HUES6 (cell line): ENCODE measurements at regions not wholly inside any gene's neighbourhood (a gene's known extent, or its start where the extent isn't known, plus 50 kb on each side); places are given as distances from the start of the nearest gene placed in this dataset.

Experiments
- H3K27ac ChIP-seq: 2 replicates; pipeline ENCODE4 v1.7.0; 2013; ENCODE audit warnings: low read depth, mild to moderate bottlenecking, low read length, inconsistent platforms
- H3K27me3 ChIP-seq: 2 replicates; pipeline ENCODE4 v1.6.1; 2013; ENCODE audit warnings: low read length; ENCODE audit not compliant: control insufficient read depth, insufficient read depth
- H3K36me3 ChIP-seq: 2 replicates; pipeline ENCODE4 v1.6.1; 2013; ENCODE audit warnings: low read length; ENCODE audit not compliant: control insufficient read depth, insufficient read depth
- H3K4me1 ChIP-seq: 2 replicates; pipeline ENCODE4 v1.6.1; 2013; ENCODE audit warnings: low read length; ENCODE audit not compliant: control insufficient read depth, insufficient read depth
- H3K4me3 ChIP-seq: 2 replicates; pipeline ENCODE4 v1.5.1; 2013; ENCODE audit warnings: low read depth, low read length
- H3K9ac ChIP-seq: one replicate; pipeline ENCODE4 v1.6.1; 2013; ENCODE audit warnings: mild to moderate bottlenecking, low read length
- H3K9me3 ChIP-seq: 2 replicates; pipeline ENCODE4 v1.6.1; 2013; ENCODE audit warnings: low read depth, low read length; ENCODE audit not compliant: control insufficient read depth, insufficient read depth

DNA sequence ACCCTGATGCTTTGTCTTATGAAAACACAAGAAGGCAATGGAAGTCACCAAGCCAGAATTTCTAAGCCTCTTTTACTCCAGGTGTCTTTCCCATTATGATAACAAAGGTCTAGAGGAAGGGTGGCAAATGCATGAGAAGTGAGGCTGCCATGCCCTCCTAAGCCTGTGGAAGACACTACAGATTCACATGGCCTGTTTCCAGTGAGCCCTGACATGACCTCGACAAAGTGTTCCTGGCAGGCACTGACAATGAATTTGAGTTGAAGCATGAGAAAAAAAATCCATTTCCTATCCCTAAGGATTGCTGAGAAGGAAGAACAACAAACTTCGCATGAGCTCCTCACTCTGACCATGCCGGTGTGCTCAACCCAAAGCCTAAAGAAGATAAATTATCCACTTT is 268.0 kb downstream of the HTR7 start:
- H3K27me3 ChIP-seq: no peaks in the 10 kb centered on the region
- H3K9me3 ChIP-seq: no peaks in the 10 kb centered on the region
- no peak overlapping the region for H3K27ac ChIP-seq
- peaks cover 13% of the 10 kb centered on the region; the same call in 1 of the 2 replicates for H3K4me1 ChIP-seq
- no peaks in the 10 kb centered on the region for H3K36me3 ChIP-seq
- no peak overlapping the region for H3K9ac ChIP-seq
- H3K4me3 ChIP-seq: no peak overlapping the region

DNA sequence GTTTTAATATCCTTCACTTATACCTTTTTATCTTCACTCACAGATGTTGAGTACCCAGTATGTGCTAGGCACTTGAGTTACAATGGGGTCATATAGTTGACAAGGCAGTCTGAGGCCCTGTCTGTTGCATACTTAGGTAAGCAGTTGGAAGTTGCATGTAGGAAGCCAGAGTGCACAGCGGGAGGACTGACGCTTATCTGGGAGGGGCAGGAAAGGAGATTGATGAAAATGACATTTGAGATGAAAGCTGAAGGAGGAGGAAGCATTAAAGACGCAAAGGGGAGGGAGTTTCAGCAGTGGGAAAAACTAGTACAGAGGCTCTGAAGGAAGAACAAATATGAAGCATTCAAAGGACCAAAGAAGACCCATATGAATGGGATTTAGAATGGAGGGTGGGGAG is 266.2 kb downstream of the HTR7 start:
- H3K27me3 ChIP-seq: no peaks in the 10 kb centered on the region
- peaks cover 13% of the 10 kb centered on the region; the same call in 1 of the 2 replicates for H3K4me1 ChIP-seq
- no peaks in the 10 kb centered on the region for H3K36me3 ChIP-seq
- H3K9me3 ChIP-seq: no peaks in the 10 kb centered on the region
- no peak overlapping the region for H3K9ac ChIP-seq
- no peak overlapping the region for H3K4me3 ChIP-seq
- H3K27ac ChIP-seq: no peak overlapping the region

DNA sequence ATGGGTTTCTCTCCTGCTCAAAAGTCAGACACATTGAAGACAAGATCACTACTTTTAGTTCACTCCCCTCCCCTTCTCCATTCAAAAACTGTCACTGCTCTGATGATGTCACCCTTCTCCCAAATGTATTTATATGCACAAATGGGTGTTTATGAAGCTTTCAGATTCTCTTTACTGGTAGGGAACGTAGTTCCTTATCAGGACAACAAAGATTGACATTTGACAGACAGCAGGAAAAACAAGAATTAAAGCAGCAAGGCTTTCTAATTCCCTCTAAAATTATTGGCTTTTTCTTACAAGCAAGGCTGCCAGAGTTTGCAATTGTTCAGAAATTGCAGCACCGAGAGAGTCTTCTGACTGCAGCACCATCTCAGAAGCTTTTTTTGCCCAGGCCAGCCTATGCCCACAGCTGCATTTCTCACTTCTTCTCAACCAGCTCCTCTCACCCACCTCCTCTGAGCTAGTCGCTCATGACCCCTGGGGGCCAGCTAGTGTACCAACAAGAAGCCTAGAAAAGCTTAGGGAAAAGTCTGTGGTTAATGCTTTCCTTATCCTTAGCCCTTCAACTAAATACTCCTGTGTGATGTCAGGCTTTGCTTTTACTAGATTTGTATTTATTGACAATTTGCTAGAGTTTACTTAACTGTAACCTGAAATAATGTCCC is 265.1 kb downstream of the HTR7 start:
- peaks cover 13% of the 10 kb centered on the region; the same call in 1 of the 2 replicates for H3K4me1 ChIP-seq
- H3K4me3 ChIP-seq: no peak overlapping the region
- H3K27ac ChIP-seq: no peak overlapping the region
- no peaks in the 10 kb centered on the region for H3K36me3 ChIP-seq
- no peaks in the 10 kb centered on the region for H3K9me3 ChIP-seq
- no peaks in the 10 kb centered on the region for H3K27me3 ChIP-seq
- no peak overlapping the region for H3K9ac ChIP-seq

DNA sequence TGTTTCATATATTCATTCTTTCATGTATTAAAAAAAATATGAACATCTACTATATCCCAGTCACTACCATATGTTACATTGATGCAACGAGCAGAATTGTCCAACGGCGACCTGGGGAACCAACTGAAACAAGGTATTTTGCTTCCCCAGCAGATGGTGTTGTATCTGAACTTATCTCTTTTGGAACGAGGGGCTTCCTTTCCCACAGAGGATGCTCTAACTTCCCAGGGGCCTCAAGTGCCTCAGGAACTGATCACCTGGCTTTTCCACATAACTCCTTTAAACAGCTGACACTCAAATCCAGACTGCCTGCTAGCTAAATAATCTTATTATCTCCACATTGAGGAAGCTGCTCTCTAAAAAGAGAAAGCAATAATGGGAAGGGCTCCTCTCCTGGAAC is 259.3 kb downstream of the HTR7 start:
- H3K4me1 ChIP-seq: no peaks in the 10 kb centered on the region
- H3K9ac ChIP-seq: no peak overlapping the region
- no peak overlapping the region for H3K4me3 ChIP-seq
- H3K27me3 ChIP-seq: no peaks in the 10 kb centered on the region
- no peaks in the 10 kb centered on the region for H3K36me3 ChIP-seq
- H3K27ac ChIP-seq: no peak overlapping the region
- peaks cover 15% of the 10 kb centered on the region; the same call in 1 of the 2 replicates for H3K9me3 ChIP-seq

DNA sequence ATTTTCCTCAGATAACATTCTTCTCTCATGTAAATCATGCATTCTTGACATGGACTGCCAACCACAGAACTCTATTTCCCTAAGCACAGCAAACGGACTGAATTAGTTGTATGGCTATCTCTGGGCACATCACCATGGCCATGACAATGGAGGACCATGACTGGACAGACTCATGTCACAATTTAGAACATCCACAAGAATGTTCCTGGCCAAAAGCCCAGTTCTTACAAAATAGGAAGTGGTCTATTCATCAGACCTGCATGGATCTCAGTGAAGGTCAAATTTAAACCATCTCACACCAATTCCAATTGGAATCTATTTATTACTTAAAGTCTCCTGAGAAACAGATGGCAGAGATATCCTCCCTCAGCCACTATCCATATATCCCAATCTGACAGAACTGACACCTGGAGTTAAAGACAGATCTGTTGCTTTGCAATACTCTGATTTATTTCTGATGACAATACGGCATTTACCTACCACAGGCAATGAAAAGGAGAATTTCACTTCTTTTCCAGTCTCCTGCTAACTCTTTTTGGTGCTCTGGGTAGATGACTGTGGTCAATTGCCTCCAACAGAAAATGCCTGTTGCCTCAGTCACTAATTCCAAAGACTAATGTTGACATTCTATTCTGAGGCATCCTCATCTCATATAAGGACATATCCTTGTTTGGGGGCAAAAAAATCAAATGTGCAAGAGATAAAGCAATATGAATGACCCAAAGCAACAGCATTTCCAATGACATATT is 254.8 kb downstream of the HTR7 start:
- no peaks in the 10 kb centered on the region for H3K27me3 ChIP-seq
- H3K36me3 ChIP-seq: no peaks in the 10 kb centered on the region
- H3K4me3 ChIP-seq: no peak overlapping the region
- no peak overlapping the region for H3K9ac ChIP-seq
- H3K9me3 ChIP-seq: peaks cover 15% of the 10 kb centered on the region; the same call in 1 of the 2 replicates
- no peaks in the 10 kb centered on the region for H3K4me1 ChIP-seq
- H3K27ac ChIP-seq: no peak overlapping the region

DNA sequence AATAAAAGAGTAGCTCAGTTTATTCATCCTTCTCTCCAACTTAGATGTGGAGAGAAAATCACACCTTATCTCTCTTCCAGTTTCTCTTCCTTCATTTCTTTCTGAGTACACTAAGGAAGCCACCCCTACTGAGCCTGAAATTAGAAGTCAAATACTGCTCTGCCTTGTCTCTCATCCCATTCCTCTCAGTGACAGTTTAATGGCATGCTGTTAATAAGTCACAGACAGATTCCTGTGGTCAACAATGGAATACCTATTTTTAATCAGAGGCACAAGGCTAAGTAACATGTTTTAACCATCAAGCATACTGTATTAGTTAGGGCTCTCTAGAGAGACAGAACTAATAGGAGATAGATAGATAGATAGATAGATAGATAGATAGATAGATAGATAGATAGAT is 253.2 kb downstream of the HTR7 start:
- no peak overlapping the region for H3K27ac ChIP-seq
- no peaks in the 10 kb centered on the region for H3K36me3 ChIP-seq
- no peaks in the 10 kb centered on the region for H3K27me3 ChIP-seq
- H3K9ac ChIP-seq: no peak overlapping the region
- peaks cover 15% of the 10 kb centered on the region; the same call in 1 of the 2 replicates for H3K9me3 ChIP-seq
- H3K4me1 ChIP-seq: no peaks in the 10 kb centered on the region
- no peak overlapping the region for H3K4me3 ChIP-seq

DNA sequence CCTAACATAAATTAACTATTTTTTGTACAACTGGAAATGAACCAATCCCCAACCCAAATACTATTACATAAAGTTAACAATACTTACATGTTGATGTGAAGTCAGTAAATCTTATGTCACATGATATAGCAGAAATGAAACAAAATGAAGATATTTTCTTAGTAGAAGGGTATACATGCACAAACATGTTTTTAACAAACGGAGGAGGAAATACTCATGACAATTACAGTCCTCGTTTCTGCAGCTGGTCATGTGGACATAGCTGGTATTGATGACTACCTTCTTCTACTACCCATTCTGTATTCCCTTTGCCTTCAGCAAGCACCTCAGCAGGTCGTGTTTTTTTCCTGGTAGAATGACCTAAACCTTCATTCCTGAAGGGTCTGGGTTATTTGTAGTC is 252.3 kb downstream of the HTR7 start:
- Histone ChIP-seq H3K9ac (no peak overlapping the region), H3K27ac (no peak overlapping the region), H3K9me3 (peaks cover 11% of the 10 kb centered on the region; the same call in 1 of the 2 replicates)

DNA sequence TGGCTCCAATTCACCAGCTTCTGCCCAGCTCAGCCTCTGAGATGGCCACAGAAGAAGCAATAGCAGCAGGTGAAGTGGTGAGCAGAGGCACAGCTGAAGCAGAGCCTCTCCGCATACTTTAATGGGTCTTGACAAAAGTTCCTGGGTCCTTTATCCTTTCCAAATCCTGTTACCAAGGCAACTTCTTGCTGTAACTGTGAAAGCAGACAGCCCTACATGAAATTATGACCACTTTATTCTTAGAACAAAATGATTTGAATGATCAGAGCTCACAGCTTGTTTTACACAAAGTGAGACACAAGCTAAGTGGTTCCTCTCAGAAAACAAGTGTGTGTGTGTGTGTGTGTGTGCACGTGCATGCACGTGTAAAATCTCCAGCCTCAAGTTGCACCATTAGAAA is 245.6 kb downstream of the HTR7 start:
- Histone ChIP-seq H3K4me3 (no peak overlapping the region), H3K9me3 (no peaks in the 10 kb centered on the region), H3K4me1 (no peaks in the 10 kb centered on the region), H3K27ac (no peak overlapping the region), H3K27me3 (no peaks in the 10 kb centered on the region), H3K9ac (no peak overlapping the region), H3K36me3 (no peaks in the 10 kb centered on the region)

More for the DNA sequence above, 252.3 kb downstream of the HTR7 start:
- Histone ChIP-seq H3K27me3 (no peaks in the 10 kb centered on the region), H3K4me3 (no peak overlapping the region), H3K36me3 (no peaks in the 10 kb centered on the region), H3K4me1 (no peaks in the 10 kb centered on the region)

DNA sequence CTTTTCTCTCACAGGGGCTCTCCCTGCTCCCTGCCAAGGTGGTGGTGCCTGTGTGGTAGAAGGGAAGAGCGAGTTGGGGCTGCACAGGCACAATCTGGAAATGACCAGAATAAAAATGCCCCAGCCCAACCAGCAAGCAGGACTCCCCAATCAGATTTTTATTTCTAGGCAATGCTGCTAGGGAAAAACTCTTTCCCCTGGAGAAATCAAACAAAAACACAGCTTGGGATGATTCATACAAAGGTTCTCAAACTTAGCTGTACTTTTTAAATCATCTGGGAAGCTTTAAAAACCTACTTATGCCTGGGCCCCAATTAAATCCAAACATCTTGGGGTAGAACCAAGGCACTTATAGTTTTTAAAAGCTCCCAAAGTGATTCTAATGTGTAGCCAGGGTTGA is 243.2 kb downstream of the HTR7 start:
- no peaks in the 10 kb centered on the region for H3K9me3 ChIP-seq
- no peaks in the 10 kb centered on the region for H3K36me3 ChIP-seq
- no peak overlapping the region for H3K4me3 ChIP-seq
- no peaks in the 10 kb centered on the region for H3K4me1 ChIP-seq
- no peaks in the 10 kb centered on the region for H3K27me3 ChIP-seq
- no peak overlapping the region for H3K9ac ChIP-seq
- H3K27ac ChIP-seq: no peak overlapping the region

DNA sequence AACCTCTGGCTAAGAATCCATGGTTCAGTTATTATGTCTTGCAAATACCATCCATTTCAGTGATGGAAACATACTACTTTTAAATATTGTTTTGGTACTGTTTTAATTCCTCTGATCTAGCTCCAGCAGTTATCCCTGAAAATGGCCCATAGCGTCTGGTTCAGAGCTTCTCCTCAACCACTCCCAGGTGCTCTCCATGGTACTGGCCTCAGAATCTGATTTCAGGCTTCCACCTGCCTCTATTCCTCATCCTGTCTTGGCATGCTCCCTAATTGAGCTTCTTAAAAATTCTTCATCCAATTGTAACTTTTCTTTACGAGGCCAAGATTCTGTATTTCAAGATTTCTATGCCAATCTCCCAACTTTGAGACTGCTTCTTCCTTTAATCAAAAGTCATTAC is 236.3 kb downstream of the HTR7 start:
- no peak overlapping the region for H3K9ac ChIP-seq
- no peaks in the 10 kb centered on the region for H3K27me3 ChIP-seq
- no peaks in the 10 kb centered on the region for H3K36me3 ChIP-seq
- no peak overlapping the region for H3K27ac ChIP-seq
- no peak overlapping the region for H3K4me3 ChIP-seq
- no peaks in the 10 kb centered on the region for H3K4me1 ChIP-seq
- H3K9me3 ChIP-seq: no peaks in the 10 kb centered on the region

DNA sequence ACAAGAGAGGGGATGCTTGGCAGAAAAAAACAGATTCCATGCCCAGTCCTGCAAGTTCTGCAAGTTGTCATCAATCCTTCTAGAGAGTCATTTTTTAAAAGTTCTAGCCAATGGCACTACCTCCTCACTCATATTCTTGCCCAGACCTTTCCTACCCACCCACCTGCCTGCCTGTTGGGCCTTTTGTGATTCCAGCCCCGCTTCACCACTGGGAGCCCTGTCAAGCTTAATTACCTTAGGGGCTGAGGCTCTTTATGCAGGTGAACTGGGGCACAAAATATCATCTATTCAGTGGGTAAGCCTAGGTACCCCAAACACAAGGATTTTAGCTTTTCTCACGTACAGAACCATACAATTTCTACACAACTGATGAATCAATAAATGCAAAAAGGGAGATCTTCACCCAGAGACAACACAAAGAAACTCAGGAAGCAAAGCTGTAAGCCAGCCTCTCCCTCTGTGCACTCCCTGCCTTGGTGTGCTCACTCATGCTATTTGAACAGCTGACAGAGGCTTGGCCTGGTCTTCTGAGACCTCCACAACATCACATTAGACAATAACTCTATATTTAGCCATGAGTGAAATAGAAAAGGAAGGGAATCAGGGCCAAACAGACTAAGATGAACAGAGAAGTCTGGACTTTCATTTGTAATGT is 222.6 kb downstream of the HTR7 start:
- Histone ChIP-seq H3K4me1 (0 out of 2 replicates have a peak, but pooled peaks cover 4% of the 10 kb centered on the region), H3K27me3 (no peaks in the 10 kb centered on the region)

More for the DNA sequence above, 222.6 kb downstream of the HTR7 start:
- no peak overlapping the region for H3K9ac ChIP-seq
- no peaks in the 10 kb centered on the region for H3K36me3 ChIP-seq
- no peak overlapping the region for H3K4me3 ChIP-seq
- no peak overlapping the region for H3K27ac ChIP-seq
- 0 out of 2 replicates have a peak, but pooled peaks cover 2% of the 10 kb centered on the region for H3K9me3 ChIP-seq
